Kasumi-1 (cell line): ENCODE measurements at regions not wholly inside any gene's neighbourhood (a gene's known extent, or its start where the extent isn't known, plus 50 kb on each side); places are given as distances from the start of the nearest gene placed in this dataset.
"Not testable (repeated sequence)": the region's sequence is repeated elsewhere in the genome, so short reads cannot be mapped to it uniquely, and the experiment has no call there.

ENCODE experiments used
- DNase-seq, 2 experiments: peaks; one replicate each; lab custom pipeline; 2025; lab: John Stamatoyannopoulos, UW

- DNase-seq: no peak
These were observed 197.5 kb upstream of the C1orf87 start for GRCh38 chr1:60271041-60271440.

- no peak for DNase-seq
These were observed 194.9 kb upstream of the C1orf87 start for GRCh38 chr1:60268451-60268850.

GRCh38 chr1:60265560-60266535 lies 192.3 kb upstream of the C1orf87 start:
- no peak for DNase-seq

DNA sequence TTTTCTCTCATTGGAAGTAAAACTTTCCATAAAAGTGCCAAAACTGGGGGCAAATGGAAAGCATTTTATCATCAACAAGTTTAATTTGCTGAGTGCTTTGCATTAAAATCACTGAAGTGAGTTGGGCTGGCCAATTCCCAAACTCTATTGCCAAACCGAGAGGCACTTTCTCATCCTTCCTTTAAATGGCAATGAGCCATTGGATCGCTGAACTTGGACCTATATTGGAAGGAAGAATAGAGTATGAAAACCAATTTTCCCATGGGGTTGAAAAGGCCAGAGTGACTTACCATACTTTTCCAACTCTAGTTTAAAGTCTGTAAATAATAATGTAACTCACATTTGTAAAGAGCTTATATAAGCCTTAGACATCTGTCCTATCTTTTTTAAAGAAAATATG lies 189.1 kb upstream of the C1orf87 start:
- DNase-seq: no peak

GRCh38 chr1:60257531-60257930 lies 184.0 kb upstream of the C1orf87 start:
- DNase-seq: no peak

- DNase-seq: no peak
These were observed 182.0 kb upstream of the C1orf87 start for GRCh38 chr1:60255565-60255964.

GRCh38 chr1:60251426-60251825 lies 177.9 kb upstream of the C1orf87 start:
- no peak for DNase-seq

DNA sequence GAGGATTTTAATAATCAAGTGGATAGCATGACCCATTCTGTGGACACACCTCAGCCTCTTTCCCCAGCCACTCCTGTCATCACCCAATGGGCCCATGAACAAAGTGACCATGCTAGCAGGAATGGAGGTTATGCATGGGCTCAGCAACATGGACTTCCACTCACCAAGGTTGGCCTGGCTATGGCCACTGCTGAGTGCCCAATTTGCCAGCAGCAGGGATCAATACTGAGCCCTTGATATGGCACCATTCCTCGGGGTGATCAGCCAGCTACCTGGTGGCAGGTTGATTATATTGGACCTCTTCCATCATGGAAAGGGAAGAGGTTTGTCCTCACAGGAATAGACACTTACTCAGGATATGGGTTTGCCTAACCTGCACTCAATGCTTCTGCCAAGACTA lies 173.9 kb upstream of the C1orf87 start:
- DNase-seq: not testable (repeated sequence)

- DNase-seq: no peak
These were observed 171.8 kb upstream of the C1orf87 start for GRCh38 chr1:60245324-60245723.

DNA sequence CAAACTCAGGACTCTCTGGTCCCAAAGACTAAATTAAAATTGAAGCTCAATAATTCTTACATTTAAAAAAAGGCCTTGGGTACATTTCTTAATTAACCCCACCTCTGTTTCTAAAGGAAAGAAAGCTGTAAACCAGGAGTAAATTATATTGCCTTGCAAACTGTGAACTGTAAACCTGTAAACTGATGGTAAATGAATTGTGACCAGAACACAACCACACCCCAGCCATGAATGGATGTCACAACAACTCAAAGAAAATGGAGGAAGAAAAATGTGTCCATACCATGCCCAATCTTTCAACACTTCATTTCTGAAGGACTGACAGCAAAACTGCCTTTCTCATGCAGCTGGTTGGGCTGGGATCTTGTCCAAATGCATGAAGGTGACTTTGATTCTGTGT lies 171.3 kb upstream of the C1orf87 start:
- DNase-seq: no peak

- no peak for DNase-seq
These were observed 161.7 kb upstream of the C1orf87 start for GRCh38 chr1:60235275-60235674.

- DNase-seq: no peak
These were observed 161.2 kb upstream of the C1orf87 start for GRCh38 chr1:60234776-60235175.

DNA sequence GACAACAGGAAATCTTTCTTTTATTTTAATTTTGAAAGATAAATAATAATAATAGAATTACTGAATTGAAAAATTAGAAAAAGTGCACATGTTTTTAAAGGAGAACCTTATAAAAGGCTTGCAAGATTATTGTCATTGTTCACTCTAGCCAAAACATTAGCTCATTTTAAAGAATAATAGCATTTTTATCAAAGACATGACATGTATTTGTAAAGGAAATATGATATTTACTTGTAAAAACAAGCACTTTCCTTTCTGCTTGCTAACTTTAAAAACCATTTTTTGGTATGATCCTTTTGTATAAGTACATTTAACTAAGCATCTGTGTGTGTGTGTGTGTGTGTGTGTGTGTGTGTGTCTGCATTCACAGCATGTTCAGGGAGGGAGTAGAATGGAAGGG lies 156.3 kb upstream of the C1orf87 start:
- no peak for DNase-seq

DNA sequence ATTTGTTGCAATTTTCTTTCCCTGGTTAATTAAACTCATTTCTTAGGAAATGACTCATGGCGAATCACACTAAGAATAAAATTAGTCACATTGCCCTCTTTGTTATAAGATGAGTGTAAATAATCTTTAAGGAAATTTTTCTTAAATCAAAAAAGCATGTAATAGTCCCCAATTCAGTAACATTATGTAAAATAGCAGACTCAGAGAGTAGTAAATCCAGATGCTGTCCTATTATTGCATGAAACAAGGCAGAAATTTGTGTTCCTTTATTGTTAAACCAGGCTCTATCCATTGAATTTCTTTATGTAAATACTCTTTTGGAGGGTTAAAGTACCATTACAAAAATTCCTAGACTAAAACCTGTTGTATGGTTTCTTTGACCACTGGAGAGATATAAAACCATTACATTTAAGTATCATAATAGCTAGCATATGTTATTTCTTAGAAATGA lies 154.5 kb upstream of the C1orf87 start:
- no peak for DNase-seq

- DNase-seq: no peak
These were observed 154.0 kb upstream of the C1orf87 start for GRCh38 chr1:60227601-60228000.

DNA sequence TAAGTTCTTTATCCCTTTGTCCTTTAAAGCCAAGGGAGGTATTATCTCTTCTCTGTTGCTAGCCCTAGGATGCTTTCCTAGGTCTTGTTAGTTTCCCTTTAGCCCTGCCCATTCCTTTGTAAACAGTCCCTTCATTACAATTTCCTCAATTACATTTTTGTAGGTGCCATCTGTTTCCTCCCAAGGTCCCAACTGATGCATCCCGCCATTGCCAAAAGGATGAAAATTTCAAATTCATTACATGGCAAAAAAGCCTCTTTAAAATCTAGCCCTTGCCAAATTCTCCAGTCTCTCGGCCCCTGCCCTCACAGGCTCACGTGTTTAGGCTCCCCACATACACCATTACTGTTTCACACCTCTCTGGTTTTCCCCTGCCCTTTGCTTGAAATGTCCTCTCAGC lies 151.9 kb upstream of the C1orf87 start:
- no peak for DNase-seq

DNA sequence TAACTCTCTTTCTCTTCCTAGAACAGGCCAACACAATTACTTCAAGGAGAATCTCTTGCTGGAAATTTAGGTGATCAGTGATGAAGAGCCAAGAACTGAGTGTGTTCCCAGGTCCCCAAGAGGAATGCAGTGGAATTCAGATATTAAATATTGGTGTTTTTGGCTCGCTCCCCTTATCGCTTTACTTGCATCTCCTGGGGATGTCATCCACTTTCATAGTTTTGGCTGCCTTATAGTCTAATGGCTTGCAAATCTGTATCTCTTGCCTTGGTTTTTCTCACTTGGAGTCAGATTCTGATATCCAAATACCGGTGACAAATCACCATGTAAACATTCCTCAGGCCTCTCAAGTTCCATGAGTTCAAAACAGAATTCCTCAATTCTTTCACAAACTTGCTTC lies 151.0 kb upstream of the C1orf87 start:
- no peak for DNase-seq

DNA sequence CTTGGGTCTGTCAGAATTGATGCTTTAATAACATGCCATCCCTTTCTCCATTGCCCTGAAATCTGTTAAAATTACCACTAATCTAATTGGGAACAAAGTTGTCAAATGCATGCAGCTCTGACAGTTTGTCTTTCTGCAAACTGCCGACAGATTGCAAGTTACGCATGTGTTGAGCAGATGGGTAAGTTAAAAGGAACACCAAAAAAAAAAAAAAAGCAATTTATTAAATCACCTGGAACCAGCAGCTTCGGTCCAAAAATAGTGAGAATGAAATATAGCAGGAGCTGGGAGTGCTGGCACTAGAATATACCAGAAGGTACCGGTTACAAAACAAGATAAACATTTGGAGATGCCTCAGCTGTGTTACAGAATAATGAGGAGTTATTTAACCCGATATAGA lies 149.6 kb upstream of the C1orf87 start:
- no peak for DNase-seq

DNA sequence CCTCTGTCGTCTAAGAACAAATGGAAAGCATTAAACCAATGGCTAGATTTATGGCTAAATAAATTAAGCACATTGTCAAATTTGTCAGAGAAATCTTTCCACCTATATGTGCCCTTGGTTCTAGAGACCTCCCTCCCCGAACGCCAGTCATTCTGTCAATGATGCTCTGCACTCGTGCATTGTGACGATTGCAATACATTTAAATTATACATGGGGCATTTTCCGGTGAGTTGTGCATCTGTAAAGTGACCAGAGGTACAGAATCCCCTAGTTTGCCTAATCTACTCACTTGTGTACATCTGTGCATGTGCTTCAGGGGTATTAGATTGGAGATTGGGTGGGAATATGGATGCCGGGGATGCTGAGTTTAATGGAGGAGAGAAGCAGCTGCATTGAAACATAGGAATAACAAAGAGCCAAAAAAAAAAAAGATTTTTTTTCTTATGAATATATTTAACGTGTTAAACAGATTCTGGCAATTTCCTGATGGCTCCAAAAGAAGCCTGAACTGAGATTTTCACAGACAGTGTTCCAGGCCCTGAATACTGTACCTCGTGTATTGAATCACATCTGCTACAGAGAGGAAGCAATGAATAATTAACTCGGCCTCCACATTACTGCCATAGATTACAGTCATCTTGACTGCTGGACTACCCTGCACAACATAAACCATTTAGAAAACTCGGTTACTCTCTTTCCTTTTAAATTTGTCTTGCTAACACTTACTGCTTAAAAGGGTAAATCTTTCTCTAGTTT lies 149.0 kb upstream of the C1orf87 start:
- no peak for DNase-seq

DNA sequence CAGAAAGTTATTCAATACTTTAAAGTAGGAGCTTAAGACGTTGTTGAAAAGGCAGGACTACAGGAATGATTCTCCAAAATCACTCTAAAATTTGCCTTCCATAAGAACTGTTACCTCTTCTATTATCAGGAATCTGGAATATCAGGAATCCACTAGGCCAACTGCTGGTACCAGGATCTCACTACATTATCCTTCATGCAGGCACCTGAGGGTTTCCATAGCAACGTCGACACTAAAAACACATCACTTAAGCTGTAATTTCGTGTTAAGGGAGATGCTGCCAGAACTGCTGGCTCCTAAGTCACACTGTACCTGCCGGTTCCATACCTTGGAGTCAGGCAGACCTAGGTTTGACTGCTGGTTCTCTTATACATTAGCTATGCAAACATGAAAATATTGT lies 139.7 kb upstream of the C1orf87 start:
- no peak for DNase-seq

DNA sequence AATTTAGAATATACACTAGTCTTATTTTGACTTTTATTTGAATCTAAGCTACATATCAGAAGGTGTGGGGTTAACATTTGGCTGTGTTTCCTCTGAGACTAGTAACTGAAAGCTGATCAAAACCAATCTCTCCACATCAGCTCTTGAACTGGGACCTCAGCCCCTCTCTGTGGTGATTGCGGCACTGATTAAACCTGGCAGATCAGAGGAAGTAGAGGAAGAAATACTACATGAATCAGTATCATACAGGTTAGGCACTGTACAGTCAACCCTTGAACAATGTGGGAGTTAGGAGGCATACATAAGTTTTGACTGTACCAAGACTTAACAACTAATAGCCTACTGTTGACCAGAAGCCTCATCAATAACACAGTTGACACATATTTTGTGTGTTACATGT lies 122.5 kb upstream of the C1orf87 start:
- no peak for DNase-seq

DNA sequence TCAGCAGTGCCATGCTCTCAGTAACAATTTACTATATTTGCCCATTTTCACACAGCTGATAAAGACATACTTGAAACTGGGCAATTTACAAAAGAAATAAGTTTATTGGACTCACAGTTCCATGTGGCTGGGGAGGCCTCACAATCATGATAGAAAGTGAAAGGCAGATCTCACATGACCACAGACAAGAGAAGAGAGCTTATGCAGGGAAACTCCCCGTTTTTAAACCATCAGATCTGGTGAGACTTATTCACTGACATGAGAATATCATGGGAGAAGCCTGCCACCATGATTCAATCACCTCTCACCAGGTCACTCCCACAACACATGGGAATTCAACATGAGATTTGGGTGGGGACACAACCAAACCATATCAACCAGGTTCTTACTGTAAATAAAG lies 112.1 kb upstream of the C1orf87 start:
- no peak for DNase-seq

- no peak for DNase-seq
These were observed 111.0 kb upstream of the C1orf87 start for GRCh38 chr1:60184521-60184920.
